Ascending aorta (tissue), 2 donors: ENCODE measurements at regions not wholly inside any gene's neighbourhood (a gene's known extent, or its start where the extent isn't known, plus 50 kb on each side); places are given as distances from the start of the nearest gene placed in this dataset.

ENCODE experiments used
- DNase-seq, 2 donors: peaks; one replicate each; pipeline ENCODE4 v3.0.0-alpha.2; 2019; ENCODE audit warnings: low spot score in 2 of 2
- H3K27ac ChIP-seq, 2 donors: fragments of 200-600 bp; sonication (generic); one replicate each; pipeline ENCODE4 v1.5.1; 2016 to 2017; ENCODE audit warnings: mild to moderate bottlenecking in 1 of 2
- H3K27me3 ChIP-seq: fragments of 200-600 bp; sonication (generic); one replicate; pipeline ENCODE4 v1.5.1; 2017
- H3K36me3 ChIP-seq, 2 donors: fragments of 200-600 bp; sonication (generic); one replicate each; pipeline ENCODE4 v1.5.1; 2016
- H3K4me1 ChIP-seq, 2 donors: fragments of 200-600 bp; sonication (generic); one replicate each; pipeline ENCODE4 v1.5.1; 2016 to 2017; ENCODE audit warnings: mild to moderate bottlenecking in 1 of 2
- H3K4me3 ChIP-seq, 2 donors: fragments of 200-600 bp; sonication (generic); one replicate each; pipeline ENCODE4 v1.5.1; 2016 to 2017; ENCODE audit warnings: mild to moderate bottlenecking in 1 of 2
- H3K9me3 ChIP-seq, 2 donors: fragments of 200-600 bp; sonication (generic); one replicate each; pipeline ENCODE4 v1.5.1; 2016
- CTCF ChIP-seq, 3 experiments: fragments of 200-600 bp in 2 of 3; fragments of 450-650 bp in 1 of 3; sonication (generic) in 2 of 3; IDR thresholded peaks; one replicate each; pipeline ENCODE4 v1.5.1; 2016 to 2019; ENCODE audit warnings: antibody characterized with exemption in 3 of 3, mild to moderate bottlenecking in 1 of 3, moderate library complexity in 1 of 3
- intact Hi-C: fragments of 100-400 bp; cut with DNase I; formaldehyde crosslinking; loops from one replicate; pipeline ENCODE4 v1.15.1; 2023

- H3K9me3 ChIP-seq = no peaks in the 10 kb centered on the region
- DNase-seq = no peak
- no peak overlapping the region for H3K27ac ChIP-seq
- intact Hi-C loops = no loop called here
- H3K4me3 ChIP-seq = no peak overlapping the region
- H3K27me3 ChIP-seq = no peaks in the 10 kb centered on the region
- H3K36me3 ChIP-seq = no peaks in the 10 kb centered on the region
- no peaks in the 10 kb centered on the region for H3K4me1 ChIP-seq
- no peak for TF ChIP-seq CTCF (IDR thresholded peaks at IDR 0.05)
Observed at GRCh38 chr4:60378010-60378409, 822.1 kb upstream of the ADGRL3 start.

- Histone ChIP-seq H3K4me3 (no peak overlapping the region), H3K27me3 (no peaks in the 10 kb centered on the region), H3K36me3 (no peaks in the 10 kb centered on the region), H3K4me1 (no peaks in the 10 kb centered on the region), H3K27ac (no peak overlapping the region), H3K9me3 (no peaks in the 10 kb centered on the region)
- no peak for DNase-seq
- intact Hi-C loops = no loop called here
- TF ChIP-seq CTCF (IDR thresholded peaks at IDR 0.05) = no peak
Observed at GRCh38 chr4:60384516-60384915, 815.6 kb upstream of the ADGRL3 start.

GRCh38 chr4:60389633-60390032 is 810.5 kb upstream of the ADGRL3 start:
- TF ChIP-seq CTCF (IDR thresholded peaks at IDR 0.05) = no peak
- DNase-seq = no peak

GRCh38 chr4:60396341-60397049 is 803.6 kb upstream of the ADGRL3 start:
- no peaks in the 10 kb centered on the region for H3K27me3 ChIP-seq
- DNase-seq = no peak
- intact Hi-C loops = no loop called here
- no peak overlapping the region for H3K27ac ChIP-seq
- H3K9me3 ChIP-seq = no peaks in the 10 kb centered on the region
- no peak for TF ChIP-seq CTCF (IDR thresholded peaks at IDR 0.05)
- H3K4me1 ChIP-seq = no peaks in the 10 kb centered on the region
- H3K36me3 ChIP-seq = no peaks in the 10 kb centered on the region
- no peak overlapping the region for H3K4me3 ChIP-seq

More at GRCh38 chr4:60389633-60390032, 810.5 kb upstream of the ADGRL3 start:
- H3K4me3 ChIP-seq = no peak overlapping the region
- H3K36me3 ChIP-seq = no peaks in the 10 kb centered on the region
- H3K4me1 ChIP-seq = no peaks in the 10 kb centered on the region
- no peaks in the 10 kb centered on the region for H3K27me3 ChIP-seq
- intact Hi-C loops = no loop called here
- no peaks in the 10 kb centered on the region for H3K9me3 ChIP-seq
- no peak overlapping the region for H3K27ac ChIP-seq

- no peak for TF ChIP-seq CTCF (IDR thresholded peaks at IDR 0.05)
- Histone ChIP-seq H3K27ac (no peak overlapping the region), H3K27me3 (no peaks in the 10 kb centered on the region), H3K4me3 (no peak overlapping the region), H3K4me1 (no peaks in the 10 kb centered on the region), H3K9me3 (no peaks in the 10 kb centered on the region), H3K36me3 (no peaks in the 10 kb centered on the region)
- intact Hi-C loops = no loop called here
- DNase-seq = no peak
Observed at GRCh38 chr4:60400593-60400992, 799.5 kb upstream of the ADGRL3 start.

GRCh38 chr4:60404027-60404426 is 796.1 kb upstream of the ADGRL3 start:
- no peak overlapping the region for H3K27ac ChIP-seq
- H3K4me1 ChIP-seq = no peaks in the 10 kb centered on the region
- no peaks in the 10 kb centered on the region for H3K9me3 ChIP-seq
- intact Hi-C loops = no loop called here
- no peaks in the 10 kb centered on the region for H3K36me3 ChIP-seq
- DNase-seq = no peak
- TF ChIP-seq CTCF (IDR thresholded peaks at IDR 0.05) = no peak
- no peaks in the 10 kb centered on the region for H3K27me3 ChIP-seq
- H3K4me3 ChIP-seq = no peak overlapping the region
